CD8-positive, alpha-beta memory T cell (primary cell): ENCODE measurements at regions not wholly inside any gene's neighbourhood (a gene's known extent, or its start where the extent isn't known, plus 50 kb on each side); places are given as distances from the start of the nearest gene placed in this dataset.

ENCODE experiments used
- CTCF ChIA-PET: fragments of 350-600 bp; sonication (Branson Sonifier 250); formaldehyde crosslinking; loops from one replicate; lab custom pipeline; 2021; ENCODE audit warnings: antibody characterized with exemption; lab: Charles Lee
- POLR2A ChIA-PET: fragments of 350-600 bp; sonication (Branson Sonifier 250); formaldehyde crosslinking; loops from one replicate; lab custom pipeline; 2021; ENCODE audit warnings: antibody characterized with exemption; lab: Charles Lee
- DNase-seq, 5 donors: peaks; one replicate each; pipeline versions ENCODE4 v3.0.0 to v3.0.0-alpha.2; 2020 to 2022; ENCODE audit warnings: mixed read lengths in 1 of 5
- H3K27ac ChIP-seq: one replicate; pipeline ENCODE4 v1.7.0; 2013; ENCODE audit warnings: low read depth, mild to moderate bottlenecking, low read length, moderate library complexity
- H3K27me3 ChIP-seq: 2 replicates; pipeline ENCODE4 v1.7.0; 2013; ENCODE audit warnings: low read length, mild to moderate bottlenecking; ENCODE audit not compliant: insufficient read depth, poor library complexity, severe bottlenecking
- H3K36me3 ChIP-seq: 2 replicates; pipeline ENCODE4 v1.7.0; 2013; ENCODE audit warnings: mild to moderate bottlenecking, low read length, moderate library complexity; ENCODE audit not compliant: insufficient read depth
- H3K4me1 ChIP-seq: 2 replicates; pipeline ENCODE4 v1.7.0; 2013; ENCODE audit warnings: mild to moderate bottlenecking, low read length, moderate library complexity; ENCODE audit not compliant: insufficient read depth
- H3K4me3 ChIP-seq: 2 replicates; pipeline ENCODE4 v1.7.0; 2013; ENCODE audit warnings: mild to moderate bottlenecking, low read length
- H3K9me3 ChIP-seq: 2 replicates; pipeline ENCODE4 v1.7.0; 2013; ENCODE audit warnings: mild to moderate bottlenecking, low read length
- H3K27ac Mint-ChIP-seq, 8 donors: one replicate each; pipeline ENCODE4 v1.8.0; 2020 to 2021; ENCODE audit warnings: mixed read lengths in 8 of 8, mild to moderate bottlenecking in 6 of 8, inconsistent platforms in 3 of 8, moderate library complexity in 3 of 8
- H3K27me3 Mint-ChIP-seq, 2 donors: one replicate each; pipeline ENCODE4 v1.8.0; 2020 to 2021; ENCODE audit warnings: mixed read lengths in 2 of 2, mild to moderate bottlenecking in 1 of 2, moderate library complexity in 1 of 2
- H3K36me3 Mint-ChIP-seq, 3 donors: one replicate each; pipeline ENCODE4 v1.8.0; 2020 to 2021; ENCODE audit warnings: mixed read lengths in 3 of 3, inconsistent platforms in 1 of 3, mild to moderate bottlenecking in 1 of 3
- H3K4me1 Mint-ChIP-seq, 3 donors: one replicate each; pipeline ENCODE4 v1.8.0; 2020 to 2021; ENCODE audit warnings: mixed read lengths in 3 of 3, inconsistent platforms in 1 of 3, mild to moderate bottlenecking in 1 of 3
- H3K4me3 Mint-ChIP-seq, 7 donors: one replicate each; pipeline ENCODE4 v1.8.0; 2020 to 2021; ENCODE audit warnings: mixed read lengths in 7 of 7, mild to moderate bottlenecking in 6 of 7, moderate library complexity in 4 of 7, inconsistent platforms in 2 of 7
- H3K9me3 Mint-ChIP-seq, 5 donors: one replicate each; pipeline ENCODE4 v1.8.0; 2020 to 2022; ENCODE audit warnings: mixed read lengths in 5 of 5, mild to moderate bottlenecking in 3 of 5, moderate library complexity in 2 of 5, inconsistent platforms in 1 of 5

GRCh38 chr1:30478283-30478682, 245.1 kb downstream of the MATN1 start:
- no peaks in the 10 kb centered on the region for H3K36me3 ChIP-seq
- Mint-ChIP-seq H3K27me3 (peaks cover 5 to 15% of the 10 kb centered on the region in 2 donors), H3K9me3 (peaks cover 3 to 33% (median 25%) of the 10 kb centered on the region in 5 donors), H3K4me1 (no peaks in the 10 kb centered on the region), H3K27ac (no peak overlapping the region), H3K4me3 (no peak overlapping the region), H3K36me3 (peaks cover 0 to 3% (median 0%) of the 10 kb centered on the region in 3 donors)
- H3K4me3 ChIP-seq, result no peak overlapping the region
- H3K4me1 ChIP-seq, result no peaks in the 10 kb centered on the region
- no peak overlapping the region for H3K27ac ChIP-seq
- POLR2A ChIA-PET, result no interaction called here
- DNase-seq, result no peak
- no peaks in the 10 kb centered on the region for H3K27me3 ChIP-seq
- CTCF ChIA-PET, result no interaction called here
- H3K9me3 ChIP-seq, result no peaks in the 10 kb centered on the region

GRCh38 chr1:30477588-30477987, 245.8 kb downstream of the MATN1 start:
- peaks cover 3 to 27% (median 19%) of the 10 kb centered on the region in 5 donors for H3K9me3 Mint-ChIP-seq
- no peak overlapping the region for H3K27ac Mint-ChIP-seq
- ChIA-PET POLR2A (no interaction called here), CTCF (no interaction called here)
- H3K27me3 ChIP-seq, result no peaks in the 10 kb centered on the region
- no peaks in the 10 kb centered on the region for H3K4me1 Mint-ChIP-seq
- H3K4me3 ChIP-seq, result no peak overlapping the region
- H3K36me3 Mint-ChIP-seq, result peaks cover 0 to 2% (median 0%) of the 10 kb centered on the region in 3 donors
- H3K4me1 ChIP-seq, result no peaks in the 10 kb centered on the region
- H3K9me3 ChIP-seq, result no peaks in the 10 kb centered on the region
- DNase-seq, result no peak
- peaks cover 4 to 13% of the 10 kb centered on the region in 2 donors for H3K27me3 Mint-ChIP-seq
- H3K36me3 ChIP-seq, result no peaks in the 10 kb centered on the region
- no peak overlapping the region for H3K4me3 Mint-ChIP-seq
- no peak overlapping the region for H3K27ac ChIP-seq

GRCh38 chr1:30476911-30477459, 246.4 kb downstream of the MATN1 start:
- Mint-ChIP-seq H3K4me3 (no peak overlapping the region), H3K9me3 (peaks cover 1 to 22% (median 15%) of the 10 kb centered on the region in 5 donors), H3K27ac (no peak overlapping the region), H3K27me3 (peaks cover 4 to 13% of the 10 kb centered on the region in 2 donors), H3K4me1 (no peaks in the 10 kb centered on the region), H3K36me3 (peaks cover 0 to 2% (median 0%) of the 10 kb centered on the region in 3 donors)
- no peak overlapping the region for H3K4me3 ChIP-seq
- no peak overlapping the region for H3K27ac ChIP-seq
- no peaks in the 10 kb centered on the region for H3K36me3 ChIP-seq
- ChIA-PET POLR2A (no interaction called here), CTCF (no interaction called here)
- H3K27me3 ChIP-seq, result no peaks in the 10 kb centered on the region
- no peaks in the 10 kb centered on the region for H3K9me3 ChIP-seq
- no peak for DNase-seq
- no peaks in the 10 kb centered on the region for H3K4me1 ChIP-seq

GRCh38 chr1:30476476-30476875, 246.9 kb downstream of the MATN1 start:
- Histone ChIP-seq H3K4me1 (no peaks in the 10 kb centered on the region), H3K27ac (no peak overlapping the region), H3K9me3 (no peaks in the 10 kb centered on the region), H3K36me3 (no peaks in the 10 kb centered on the region), H3K27me3 (no peaks in the 10 kb centered on the region), H3K4me3 (no peak overlapping the region)
- Mint-ChIP-seq H3K36me3 (peaks cover 0 to 2% (median 0%) of the 10 kb centered on the region in 3 donors), H3K27me3 (peaks cover 4 to 13% of the 10 kb centered on the region in 2 donors), H3K4me1 (no peaks in the 10 kb centered on the region), H3K4me3 (no peak overlapping the region), H3K27ac (no peak overlapping the region), H3K9me3 (peaks cover 0 to 16% (median 10%) of the 10 kb centered on the region in 5 donors)
- ChIA-PET CTCF (no interaction called here), POLR2A (no interaction called here)
- DNase-seq, result no peak

GRCh38 chr1:30475966-30476365, 247.4 kb downstream of the MATN1 start:
- Mint-ChIP-seq H3K4me3 (no peak overlapping the region), H3K36me3 (peaks cover 0 to 2% (median 0%) of the 10 kb centered on the region in 3 donors), H3K4me1 (no peaks in the 10 kb centered on the region), H3K9me3 (peaks cover 0 to 13% (median 6%) of the 10 kb centered on the region in 5 donors), H3K27ac (no peak overlapping the region), H3K27me3 (peaks cover 4 to 13% of the 10 kb centered on the region in 2 donors)
- no peak for DNase-seq
- no peaks in the 10 kb centered on the region for H3K9me3 ChIP-seq
- POLR2A ChIA-PET, result no interaction called here
- H3K36me3 ChIP-seq, result no peaks in the 10 kb centered on the region
- no peak overlapping the region for H3K27ac ChIP-seq
- CTCF ChIA-PET, result no interaction called here
- H3K27me3 ChIP-seq, result no peaks in the 10 kb centered on the region
- no peak overlapping the region for H3K4me3 ChIP-seq
- no peaks in the 10 kb centered on the region for H3K4me1 ChIP-seq

- Histone ChIP-seq H3K27ac (no peak overlapping the region), H3K4me3 (no peak overlapping the region), H3K36me3 (no peaks in the 10 kb centered on the region), H3K27me3 (no peaks in the 10 kb centered on the region), H3K4me1 (no peaks in the 10 kb centered on the region), H3K9me3 (no peaks in the 10 kb centered on the region)
- ChIA-PET CTCF (no interaction called here), POLR2A (no interaction called here)
- peaks cover 0 to 8% (median 0%) of the 10 kb centered on the region in 5 donors for H3K9me3 Mint-ChIP-seq
- no peak overlapping the region for H3K4me3 Mint-ChIP-seq
- no peak for DNase-seq
- H3K27ac Mint-ChIP-seq, result no peak overlapping the region
- peaks cover 4 to 9% of the 10 kb centered on the region in 2 donors for H3K27me3 Mint-ChIP-seq
- no peaks in the 10 kb centered on the region for H3K4me1 Mint-ChIP-seq
- no peaks in the 10 kb centered on the region for H3K36me3 Mint-ChIP-seq
Observed at GRCh38 chr1:30475201-30475600, 248.2 kb downstream of the MATN1 start.

- no peak overlapping the region for H3K27ac Mint-ChIP-seq
- CTCF ChIA-PET, result no interaction called here
- Histone ChIP-seq H3K4me1 (no peaks in the 10 kb centered on the region), H3K9me3 (no peaks in the 10 kb centered on the region), H3K27ac (no peak overlapping the region), H3K27me3 (no peaks in the 10 kb centered on the region), H3K4me3 (no peak overlapping the region), H3K36me3 (no peaks in the 10 kb centered on the region)
- no peaks in the 10 kb centered on the region for H3K4me1 Mint-ChIP-seq
- no peak for DNase-seq
- H3K4me3 Mint-ChIP-seq, result no peak overlapping the region
- no peaks in the 10 kb centered on the region for H3K36me3 Mint-ChIP-seq
- peaks cover 4 to 11% of the 10 kb centered on the region in 2 donors for H3K27me3 Mint-ChIP-seq
- POLR2A ChIA-PET, result no interaction called here
- H3K9me3 Mint-ChIP-seq, result peaks cover 0 to 5% (median 0%) of the 10 kb centered on the region in 5 donors
Observed at GRCh38 chr1:30474818-30475200, 248.6 kb downstream of the MATN1 start.

GRCh38 chr1:30473922-30474817, 249.2 kb downstream of the MATN1 start:
- Mint-ChIP-seq H3K36me3 (no peaks in the 10 kb centered on the region), H3K27ac (no peak overlapping the region), H3K9me3 (peaks cover 0 to 3% (median 0%) of the 10 kb centered on the region in 5 donors), H3K4me3 (no peak overlapping the region), H3K27me3 (peaks cover 4 to 14% of the 10 kb centered on the region in 2 donors), H3K4me1 (no peaks in the 10 kb centered on the region)
- no peaks in the 10 kb centered on the region for H3K4me1 ChIP-seq
- ChIA-PET POLR2A (no interaction called here), CTCF (no interaction called here)
- H3K36me3 ChIP-seq, result no peaks in the 10 kb centered on the region
- no peak for DNase-seq
- H3K9me3 ChIP-seq, result no peaks in the 10 kb centered on the region
- H3K27me3 ChIP-seq, result no peaks in the 10 kb centered on the region
- no peak overlapping the region for H3K4me3 ChIP-seq
- H3K27ac ChIP-seq, result no peak overlapping the region
